ENCODE measurements at regions not wholly inside any gene's neighbourhood (a gene's known extent, or its start where the extent isn't known, plus 50 kb on each side); places are given as distances from the start of the nearest gene placed in this dataset.

DNA sequence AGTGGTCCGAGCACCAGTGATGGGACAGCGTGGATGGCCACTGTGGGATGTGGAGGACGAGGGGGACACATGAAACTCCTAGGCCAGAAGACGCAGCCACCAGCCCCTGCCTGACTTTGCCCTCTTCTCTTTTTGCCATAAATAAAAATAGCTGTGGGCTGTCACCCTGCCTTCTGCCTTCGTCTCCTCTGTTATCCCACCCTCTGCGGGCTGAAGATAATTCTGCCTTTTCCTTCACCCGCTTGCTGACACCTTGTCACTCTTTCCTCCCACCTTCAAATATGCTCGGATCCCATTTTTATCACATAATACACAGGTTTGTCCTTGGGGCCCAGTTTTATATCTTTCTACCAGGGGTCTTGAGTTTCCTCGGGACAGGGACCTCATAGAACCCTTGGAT is 87.6 kb upstream of the CIBAR2 start:
- TF ChIP-seq POLR2A (IDR thresholded peaks at IDR 0.05): no peak
- TF ChIP-seq, protein P1, sequence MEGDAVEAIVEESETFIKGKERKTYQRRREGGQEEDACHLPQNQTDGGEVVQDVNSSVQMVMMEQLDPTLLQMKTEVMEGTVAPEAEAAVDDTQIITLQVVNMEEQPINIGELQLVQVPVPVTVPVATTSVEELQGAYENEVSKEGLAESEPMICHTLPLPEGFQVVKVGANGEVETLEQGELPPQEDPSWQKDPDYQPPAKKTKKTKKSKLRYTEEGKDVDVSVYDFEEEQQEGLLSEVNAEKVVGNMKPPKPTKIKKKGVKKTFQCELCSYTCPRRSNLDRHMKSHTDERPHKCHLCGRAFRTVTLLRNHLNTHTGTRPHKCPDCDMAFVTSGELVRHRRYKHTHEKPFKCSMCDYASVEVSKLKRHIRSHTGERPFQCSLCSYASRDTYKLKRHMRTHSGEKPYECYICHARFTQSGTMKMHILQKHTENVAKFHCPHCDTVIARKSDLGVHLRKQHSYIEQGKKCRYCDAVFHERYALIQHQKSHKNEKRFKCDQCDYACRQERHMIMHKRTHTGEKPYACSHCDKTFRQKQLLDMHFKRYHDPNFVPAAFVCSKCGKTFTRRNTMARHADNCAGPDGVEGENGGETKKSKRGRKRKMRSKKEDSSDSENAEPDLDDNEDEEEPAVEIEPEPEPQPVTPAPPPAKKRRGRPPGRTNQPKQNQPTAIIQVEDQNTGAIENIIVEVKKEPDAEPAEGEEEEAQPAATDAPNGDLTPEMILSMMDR (IDR thresholded peaks at IDR 0.05 in 4 of 5, conservative IDR thresholded peaks at IDR 0.05 in 1 of 5): no peak
- DNase-seq (no peak), ATAC-seq (no peak)
- no peak overlapping the region for H3K4me3 ChIP-seq
- H3K27me3 ChIP-seq: no peaks in the 10 kb centered on the region
- peaks cover 57 to 59% of the 10 kb centered on the region in 2 donors for H3K4me1 ChIP-seq
- in situ Hi-C loops (cut with MboI; ENCODE audit: low sequenced_read_pairs in 4 of 4): no loop called here
- intact Hi-C loops (cut with DNase I; ENCODE audit: low total_unique reads): no loop called here
- no peak overlapping the region for H3K27ac ChIP-seq
- no peaks in the 10 kb centered on the region for H3K9me3 ChIP-seq
- no peaks in the 10 kb centered on the region for H3K36me3 ChIP-seq

DNA sequence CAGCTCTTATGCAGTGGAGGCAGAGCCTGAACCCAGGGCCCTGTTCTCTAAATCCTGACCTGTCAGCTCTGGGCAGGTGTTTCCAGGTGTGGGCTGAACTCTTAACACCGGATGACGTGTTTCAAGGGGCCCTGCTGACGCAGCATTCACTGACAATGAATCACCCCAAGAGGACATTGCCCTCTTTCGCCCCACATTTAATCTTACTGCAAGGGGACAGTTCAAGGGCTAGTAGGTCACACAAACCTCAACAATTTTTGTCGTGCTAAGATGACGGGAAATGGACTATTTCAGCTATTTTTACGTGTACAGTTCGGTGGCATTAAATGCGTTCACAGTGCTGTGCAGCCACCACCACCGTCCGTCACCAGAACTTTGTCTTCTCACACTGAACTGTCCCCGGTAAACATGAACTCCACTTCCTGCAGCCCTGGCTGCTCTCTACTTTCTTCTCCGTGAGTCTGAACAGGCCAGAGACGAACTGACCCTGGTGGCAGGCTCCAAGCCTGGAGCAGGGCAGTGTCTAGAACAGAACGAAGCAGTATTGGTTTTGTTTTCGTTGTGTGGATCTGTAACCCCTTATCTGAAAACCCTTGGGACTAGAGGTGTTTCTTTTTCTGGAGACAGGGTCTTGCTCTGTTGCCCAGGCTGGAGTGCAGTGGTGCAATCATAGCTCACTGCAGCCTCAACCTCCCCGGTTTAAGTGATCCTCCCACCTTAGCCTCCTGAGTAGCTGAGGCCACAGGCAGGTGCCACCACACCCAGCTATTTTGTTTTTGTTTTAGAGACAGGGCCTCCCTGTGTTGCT is 88.4 kb upstream of the CIBAR2 start:
- no peak for DNase-seq
- H3K27ac ChIP-seq: no peak overlapping the region
- peaks cover 57 to 61% of the 10 kb centered on the region in 2 donors for H3K4me1 ChIP-seq
- in situ Hi-C loops (cut with MboI; ENCODE audit: low sequenced_read_pairs in 4 of 4): no loop called here
- H3K9me3 ChIP-seq: no peaks in the 10 kb centered on the region
- intact Hi-C loops (cut with DNase I; ENCODE audit: low total_unique reads): no loop called here
- no peaks in the 10 kb centered on the region for H3K27me3 ChIP-seq
- H3K4me3 ChIP-seq: no peak overlapping the region
- TF ChIP-seq, protein P1 (IDR thresholded peaks at IDR 0.05 in 4 of 5, conservative IDR thresholded peaks at IDR 0.05 in 1 of 5): no peak
- TF ChIP-seq POLR2A (IDR thresholded peaks at IDR 0.05): no peak
- no peak for ATAC-seq
- no peaks in the 10 kb centered on the region for H3K36me3 ChIP-seq

DNA sequence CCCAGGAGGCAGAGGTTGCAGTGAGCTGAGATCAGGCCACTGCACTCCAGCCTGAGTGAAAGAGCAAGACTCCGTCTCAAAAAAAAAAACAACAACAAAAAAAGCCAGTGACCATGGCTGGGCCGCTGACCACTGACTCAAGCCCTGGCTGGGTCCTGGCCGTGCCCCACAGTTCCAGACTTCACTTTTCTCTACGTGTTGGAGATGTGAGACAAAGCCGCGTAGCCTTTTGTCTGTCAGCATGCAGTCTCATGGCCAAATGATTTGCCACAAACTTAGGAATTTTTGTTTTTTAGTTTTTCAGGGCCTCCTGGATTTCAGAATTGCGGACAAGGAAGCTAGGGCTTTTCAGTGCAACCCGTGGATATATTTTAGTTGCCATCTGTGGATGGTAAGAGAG is 89.3 kb upstream of the CIBAR2 start:
- intact Hi-C loops (cut with DNase I; ENCODE audit: low total_unique reads): no loop called here
- Histone ChIP-seq H3K27me3 (no peaks in the 10 kb centered on the region), H3K36me3 (no peaks in the 10 kb centered on the region), H3K4me3 (no peak overlapping the region), H3K9me3 (no peaks in the 10 kb centered on the region), H3K27ac (peak overlapping the region in 2 of 4 donors; percentile 61 to 71), H3K4me1 (peaks cover 57 to 61% of the 10 kb centered on the region in 2 donors)
- no peak for TF ChIP-seq POLR2A (IDR thresholded peaks at IDR 0.05)
- TF ChIP-seq, protein P1 (IDR thresholded peaks at IDR 0.05 in 4 of 5, conservative IDR thresholded peaks at IDR 0.05 in 1 of 5): no peak
- no peak for ATAC-seq
- in situ Hi-C loops (cut with MboI; ENCODE audit: low sequenced_read_pairs in 4 of 4): no loop called here
- no peak for DNase-seq

DNA sequence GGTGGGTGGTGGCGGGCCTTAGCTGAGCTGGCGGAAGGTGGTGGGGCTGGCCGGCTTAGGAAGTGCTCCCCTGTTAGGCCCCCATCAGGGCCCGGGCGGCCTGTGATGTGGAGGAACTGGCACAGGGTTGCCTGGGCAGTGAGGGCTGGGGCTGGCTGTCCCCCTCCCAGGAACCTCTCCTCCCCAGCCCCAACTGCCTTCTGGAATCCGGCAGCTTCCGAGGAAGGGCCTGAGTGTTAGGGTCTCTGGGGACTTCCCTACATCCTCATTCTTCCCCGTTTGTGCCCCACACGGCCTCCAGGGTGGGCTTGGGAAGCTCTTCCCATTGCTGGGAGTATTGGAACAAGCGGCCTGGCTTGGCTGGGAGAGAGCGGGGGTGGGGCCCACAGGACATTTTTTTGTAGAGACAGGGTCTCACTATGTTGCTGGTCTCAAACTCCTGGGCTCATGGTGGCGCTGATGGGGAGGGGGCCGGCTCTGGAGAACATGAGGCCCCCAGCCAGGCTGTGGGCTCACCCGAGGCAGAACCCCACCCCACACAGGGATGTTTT is 89.9 kb upstream of the CIBAR2 start:
- Histone ChIP-seq H3K36me3 (no peaks in the 10 kb centered on the region), H3K27ac (peak overlapping the region; percentile 59 to 71 (median 62)), H3K4me3 (no peak overlapping the region), H3K9me3 (no peaks in the 10 kb centered on the region), H3K27me3 (no peaks in the 10 kb centered on the region), H3K4me1 (peaks cover 56 to 61% of the 10 kb centered on the region in 2 donors)
- no peak for DNase-seq
- in situ Hi-C loops (cut with MboI; ENCODE audit: low sequenced_read_pairs in 4 of 4): no loop called here
- TF ChIP-seq POLR2A (IDR thresholded peaks at IDR 0.05): no peak
- TF ChIP-seq, protein P1 (IDR thresholded peaks at IDR 0.05 in 4 of 5, conservative IDR thresholded peaks at IDR 0.05 in 1 of 5): no peak
- ATAC-seq: no peak
- intact Hi-C loops (cut with DNase I; ENCODE audit: low total_unique reads): no loop called here
